ENCODE measurements at regions not wholly inside any gene's neighbourhood (a gene's known extent, or its start where the extent isn't known, plus 50 kb on each side); places are given as distances from the start of the nearest gene placed in this dataset.

DNA sequence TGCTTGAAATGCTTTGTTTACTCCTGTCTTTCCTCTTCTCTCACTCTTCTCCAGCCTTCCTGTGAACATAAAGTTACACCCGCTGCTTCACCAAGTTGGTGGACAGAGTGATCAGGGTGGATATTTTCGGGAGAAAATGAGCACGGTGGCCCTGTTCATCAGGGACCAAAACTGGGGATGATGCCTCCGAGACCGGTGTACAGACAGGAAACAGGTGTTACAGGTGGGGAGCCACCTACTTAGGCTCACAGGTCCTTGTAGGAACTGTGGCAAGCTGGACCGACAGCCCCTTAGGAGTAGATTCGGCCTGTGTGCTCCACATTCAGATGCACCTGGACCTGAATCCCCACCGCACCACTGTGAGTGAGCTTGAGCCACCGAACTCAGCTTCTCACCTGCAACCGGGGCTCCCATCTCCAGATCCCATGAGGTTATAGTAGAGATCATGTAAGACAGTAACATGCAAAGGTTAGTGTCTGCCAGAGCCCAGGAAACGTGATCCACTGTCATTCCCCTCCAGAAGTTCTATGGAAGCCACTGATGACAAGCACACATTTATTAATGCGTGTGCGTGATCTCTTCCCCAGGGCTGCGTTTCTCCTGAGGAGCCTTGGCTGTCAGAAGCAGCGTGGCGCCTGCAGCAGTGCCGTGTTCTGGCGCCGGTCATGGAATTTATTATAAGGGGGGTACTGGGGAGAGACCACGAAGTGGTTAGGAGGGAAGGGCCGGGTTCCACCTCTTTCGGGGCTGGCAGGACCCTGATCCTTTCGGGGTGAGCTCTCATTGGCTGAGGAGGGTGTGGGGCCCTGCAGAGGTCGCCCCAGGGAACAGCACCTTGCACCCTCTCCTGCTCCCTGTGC, 94.2 kb downstream of the ERMARD start:
- Histone ChIP-seq H3K36me3 (no peaks in the 10 kb centered on the region), H3K4me3 (ENCODE audit: low read depth, low read length) (no peak overlapping the region), H3K27ac (no peak overlapping the region), H3K9me3 (ENCODE audit: severe bottlenecking) (no peaks in the 10 kb centered on the region), H3K27me3 (ENCODE audit: insufficient read depth, low read depth, severe bottlenecking) (peaks cover 51% of the 10 kb centered on the region)
- TF ChIP-seq, protein P1, sequence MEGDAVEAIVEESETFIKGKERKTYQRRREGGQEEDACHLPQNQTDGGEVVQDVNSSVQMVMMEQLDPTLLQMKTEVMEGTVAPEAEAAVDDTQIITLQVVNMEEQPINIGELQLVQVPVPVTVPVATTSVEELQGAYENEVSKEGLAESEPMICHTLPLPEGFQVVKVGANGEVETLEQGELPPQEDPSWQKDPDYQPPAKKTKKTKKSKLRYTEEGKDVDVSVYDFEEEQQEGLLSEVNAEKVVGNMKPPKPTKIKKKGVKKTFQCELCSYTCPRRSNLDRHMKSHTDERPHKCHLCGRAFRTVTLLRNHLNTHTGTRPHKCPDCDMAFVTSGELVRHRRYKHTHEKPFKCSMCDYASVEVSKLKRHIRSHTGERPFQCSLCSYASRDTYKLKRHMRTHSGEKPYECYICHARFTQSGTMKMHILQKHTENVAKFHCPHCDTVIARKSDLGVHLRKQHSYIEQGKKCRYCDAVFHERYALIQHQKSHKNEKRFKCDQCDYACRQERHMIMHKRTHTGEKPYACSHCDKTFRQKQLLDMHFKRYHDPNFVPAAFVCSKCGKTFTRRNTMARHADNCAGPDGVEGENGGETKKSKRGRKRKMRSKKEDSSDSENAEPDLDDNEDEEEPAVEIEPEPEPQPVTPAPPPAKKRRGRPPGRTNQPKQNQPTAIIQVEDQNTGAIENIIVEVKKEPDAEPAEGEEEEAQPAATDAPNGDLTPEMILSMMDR (IDR thresholded peaks at IDR 0.05; ENCODE audit: low read depth, low read length), result no peak
- no peak for DNase-seq

DNA sequence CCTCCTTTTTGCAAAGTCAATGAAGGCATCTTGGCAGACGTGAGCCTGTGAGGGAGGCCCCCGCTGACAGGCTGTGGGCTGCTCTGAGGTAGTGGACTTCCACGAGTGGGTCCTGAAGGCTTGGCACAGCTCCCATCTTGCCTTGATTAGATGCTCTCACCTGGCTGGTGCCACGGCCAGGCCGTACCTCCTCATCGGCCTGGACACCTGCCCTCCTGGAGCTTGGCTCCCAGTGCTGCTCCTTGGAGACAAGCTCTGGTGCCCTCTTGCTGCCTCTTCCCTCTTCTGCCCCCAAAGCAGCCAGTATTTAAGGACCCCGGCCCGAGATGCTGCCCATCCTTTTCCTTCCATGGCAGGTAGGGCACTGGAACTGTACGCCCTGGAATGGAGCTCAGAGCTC, 93.5 kb downstream of the ERMARD start:
- no peak overlapping the region for H3K4me3 ChIP-seq (ENCODE audit: low read depth, low read length)
- no peaks in the 10 kb centered on the region for H3K36me3 ChIP-seq
- H3K27ac ChIP-seq, result no peak overlapping the region
- peaks cover 44% of the 10 kb centered on the region for H3K27me3 ChIP-seq (ENCODE audit: insufficient read depth, low read depth, severe bottlenecking)
- DNase-seq, result no peak
- TF ChIP-seq, protein P1 (IDR thresholded peaks at IDR 0.05; ENCODE audit: low read depth, low read length), result no peak
- H3K9me3 ChIP-seq (ENCODE audit: severe bottlenecking), result no peaks in the 10 kb centered on the region

DNA sequence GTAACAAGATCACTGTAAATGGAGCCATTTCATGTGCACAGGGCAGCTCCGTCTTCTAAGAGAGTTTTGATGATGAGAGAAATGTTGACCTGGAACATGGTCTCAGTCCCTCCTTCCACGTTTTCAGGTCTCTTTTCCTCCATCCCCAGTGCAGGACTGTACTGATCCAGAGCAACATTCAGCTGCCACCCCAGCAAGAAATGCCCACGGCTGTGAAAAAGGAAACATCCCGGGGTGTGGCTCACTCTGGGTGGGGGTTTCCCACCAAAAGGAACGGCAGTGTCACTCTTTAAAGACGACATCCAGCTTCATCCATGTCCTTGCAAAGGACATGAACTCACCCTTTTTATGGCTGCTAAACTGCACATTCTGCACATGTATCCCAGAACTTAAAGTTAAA, 92.6 kb downstream of the ERMARD start:
- Histone ChIP-seq H3K9me3 (ENCODE audit: severe bottlenecking) (no peaks in the 10 kb centered on the region), H3K36me3 (no peaks in the 10 kb centered on the region), H3K27me3 (ENCODE audit: insufficient read depth, low read depth, severe bottlenecking) (peaks cover 37% of the 10 kb centered on the region), H3K4me3 (ENCODE audit: low read depth, low read length) (no peak overlapping the region), H3K27ac (no peak overlapping the region)
- DNase-seq, result no peak
- TF ChIP-seq, protein P1 (IDR thresholded peaks at IDR 0.05; ENCODE audit: low read depth, low read length), result no peak

DNA sequence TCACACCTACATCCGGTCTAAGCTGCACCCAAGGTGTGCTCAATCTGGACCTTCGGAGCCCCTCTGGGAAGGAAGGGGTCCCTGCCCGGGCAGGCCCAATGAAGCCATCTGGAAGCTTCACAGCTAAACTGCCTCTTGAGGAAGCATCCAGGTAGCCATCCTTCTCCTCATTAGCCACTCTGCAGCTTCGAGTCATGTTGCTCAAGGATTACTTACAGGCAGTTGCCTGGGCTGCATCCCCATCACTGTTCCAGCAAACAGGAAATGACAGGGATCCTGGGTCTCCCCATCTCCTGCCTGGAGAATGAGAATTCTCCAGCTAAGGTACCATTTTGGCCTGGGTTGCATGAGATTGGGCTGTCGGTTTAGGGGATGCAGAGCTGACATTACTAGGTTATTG, 91.7 kb downstream of the ERMARD start:
- TF ChIP-seq, protein P1 (IDR thresholded peaks at IDR 0.05; ENCODE audit: low read depth, low read length), result no peak
- H3K9me3 ChIP-seq (ENCODE audit: severe bottlenecking), result no peaks in the 10 kb centered on the region

DNA sequence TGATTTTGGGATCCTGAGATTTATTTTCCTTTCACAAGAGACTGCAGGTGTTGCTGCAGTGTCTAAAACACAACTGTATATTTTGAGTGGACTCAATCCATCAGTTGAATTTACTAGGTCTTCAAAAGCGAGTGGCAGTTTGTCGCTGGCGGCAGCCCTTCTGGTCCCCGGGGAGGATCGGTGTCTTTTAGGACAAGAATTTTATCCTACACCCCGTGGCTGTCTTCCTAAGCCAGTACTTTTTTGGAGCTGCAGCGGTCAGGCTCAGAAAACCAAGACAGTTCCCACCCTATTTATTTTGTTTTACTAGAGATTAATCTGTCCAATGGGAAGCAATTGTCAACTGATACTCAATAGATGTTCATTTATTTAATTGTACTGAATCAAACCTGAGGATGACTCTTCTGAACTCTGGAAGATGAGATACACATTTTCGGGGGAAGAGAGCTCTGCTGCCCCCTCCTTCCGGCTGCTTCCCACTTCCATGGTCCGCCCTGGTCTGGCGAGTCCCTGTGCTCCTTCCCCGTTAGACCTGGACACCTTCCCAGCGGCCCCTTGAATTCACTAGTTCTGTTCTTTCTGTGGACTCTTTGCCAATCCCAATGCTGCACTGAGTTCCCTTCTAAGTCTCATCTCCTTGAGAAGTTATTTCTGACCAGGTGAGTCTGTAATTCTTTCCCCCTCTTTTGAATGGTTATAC, 90.6 kb downstream of the ERMARD start:
- DNase-seq, result no peak
- Histone ChIP-seq H3K4me3 (ENCODE audit: low read depth, low read length) (no peak overlapping the region), H3K36me3 (no peaks in the 10 kb centered on the region), H3K27me3 (ENCODE audit: insufficient read depth, low read depth, severe bottlenecking) (peaks cover 53% of the 10 kb centered on the region), H3K27ac (no peak overlapping the region), H3K9me3 (ENCODE audit: severe bottlenecking) (no peaks in the 10 kb centered on the region)
- TF ChIP-seq, protein P1 (IDR thresholded peaks at IDR 0.05; ENCODE audit: low read depth, low read length), result no peak

More for the DNA sequence above, 91.7 kb downstream of the ERMARD start:
- peaks cover 42% of the 10 kb centered on the region for H3K27me3 ChIP-seq (ENCODE audit: insufficient read depth, low read depth, severe bottlenecking)
- no peak for DNase-seq
- no peak overlapping the region for H3K4me3 ChIP-seq (ENCODE audit: low read depth, low read length)
- no peak overlapping the region for H3K27ac ChIP-seq
- no peaks in the 10 kb centered on the region for H3K36me3 ChIP-seq
